RWPE1 (cell line): ENCODE measurements at regions not wholly inside any gene's neighbourhood (a gene's known extent, or its start where the extent isn't known, plus 50 kb on each side); places are given as distances from the start of the nearest gene placed in this dataset.

Source experiments
- CTCF ChIA-PET: fragments of 350-600 bp; sonication (Branson Sonifier 250); formaldehyde crosslinking; extraction: SDS; loops from one replicate; lab custom pipeline; 2021; lab: Yijun Ruan, JAX
- POLR2A ChIA-PET: fragments of 400-600 bp; formaldehyde crosslinking; extraction: SDS; loops from one replicate; lab custom pipeline; 2020; ENCODE audit warnings: antibody characterized with exemption; ENCODE audit not compliant: low non-redundant PET; lab: Yijun Ruan, JAX
- DNase-seq: peaks from one replicate; pipeline ENCODE4 v3.0.0; 2012; ENCODE audit warnings: low spot score
- H3K27ac ChIP-seq: fragments of 450-650 bp; 2 replicates; pipeline ENCODE4 v1.5.1; 2017
- TF ChIP-seq, protein P1 (sequence below): fragments of 450-650 bp; conservative IDR thresholded peaks from 2 replicates; pipeline ENCODE4 v1.5.1; 2017; ENCODE audit warnings: low read depth, mild to moderate bottlenecking

GRCh38 chr2:71827973-71828372, 319.7 kb downstream of the CYP26B1 start:
- H3K27ac ChIP-seq = no peak overlapping the region
- TF ChIP-seq, protein P1, sequence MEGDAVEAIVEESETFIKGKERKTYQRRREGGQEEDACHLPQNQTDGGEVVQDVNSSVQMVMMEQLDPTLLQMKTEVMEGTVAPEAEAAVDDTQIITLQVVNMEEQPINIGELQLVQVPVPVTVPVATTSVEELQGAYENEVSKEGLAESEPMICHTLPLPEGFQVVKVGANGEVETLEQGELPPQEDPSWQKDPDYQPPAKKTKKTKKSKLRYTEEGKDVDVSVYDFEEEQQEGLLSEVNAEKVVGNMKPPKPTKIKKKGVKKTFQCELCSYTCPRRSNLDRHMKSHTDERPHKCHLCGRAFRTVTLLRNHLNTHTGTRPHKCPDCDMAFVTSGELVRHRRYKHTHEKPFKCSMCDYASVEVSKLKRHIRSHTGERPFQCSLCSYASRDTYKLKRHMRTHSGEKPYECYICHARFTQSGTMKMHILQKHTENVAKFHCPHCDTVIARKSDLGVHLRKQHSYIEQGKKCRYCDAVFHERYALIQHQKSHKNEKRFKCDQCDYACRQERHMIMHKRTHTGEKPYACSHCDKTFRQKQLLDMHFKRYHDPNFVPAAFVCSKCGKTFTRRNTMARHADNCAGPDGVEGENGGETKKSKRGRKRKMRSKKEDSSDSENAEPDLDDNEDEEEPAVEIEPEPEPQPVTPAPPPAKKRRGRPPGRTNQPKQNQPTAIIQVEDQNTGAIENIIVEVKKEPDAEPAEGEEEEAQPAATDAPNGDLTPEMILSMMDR = no peak
- CTCF ChIA-PET = interaction anchor here (0.7 kb wide), 1 partner anchor 9 kb away, joined by 3 read pairs; no protein-coding TSS in a partner anchor
- no peak for DNase-seq
- POLR2A ChIA-PET = no interaction called here

GRCh38 chr2:71827524-71827901, 320.1 kb downstream of the CYP26B1 start:
- POLR2A ChIA-PET = no interaction called here
- CTCF ChIA-PET = interaction anchor here (0.7 kb wide), 1 partner anchor 8 kb away, joined by 3 read pairs; no protein-coding TSS in a partner anchor
- no peak overlapping the region for H3K27ac ChIP-seq
- TF ChIP-seq, protein P1 = no peak
- DNase-seq = no peak

GRCh38 chr2:71826826-71827523, 320.7 kb downstream of the CYP26B1 start:
- POLR2A ChIA-PET = no interaction called here
- CTCF ChIA-PET = interaction anchor here (0.6 to 0.7 kb wide), 2 partner anchors 8 to 1036 kb away, joined by 3 read pairs; no protein-coding TSS in a partner anchor
- TF ChIP-seq, protein P1 = no peak
- no peak for DNase-seq
- no peak overlapping the region for H3K27ac ChIP-seq

- ChIA-PET CTCF (interaction anchor here (0.6 to 0.7 kb wide), 2 partner anchors 958 to 1036 kb away, joined by 3 read pairs; no protein-coding TSS in a partner anchor), POLR2A (no interaction called here)
- TF ChIP-seq, protein P1 = no peak
- no peak overlapping the region for H3K27ac ChIP-seq
- no peak for DNase-seq
Observed at GRCh38 chr2:71826299-71826698, 321.4 kb downstream of the CYP26B1 start.

GRCh38 chr2:71824436-71824835, 323.2 kb downstream of the CYP26B1 start:
- POLR2A ChIA-PET = no interaction called here
- no peak overlapping the region for H3K27ac ChIP-seq
- CTCF ChIA-PET = no interaction called here
- DNase-seq = peak; percentile 12
- TF ChIP-seq, protein P1 = no peak

DNA sequence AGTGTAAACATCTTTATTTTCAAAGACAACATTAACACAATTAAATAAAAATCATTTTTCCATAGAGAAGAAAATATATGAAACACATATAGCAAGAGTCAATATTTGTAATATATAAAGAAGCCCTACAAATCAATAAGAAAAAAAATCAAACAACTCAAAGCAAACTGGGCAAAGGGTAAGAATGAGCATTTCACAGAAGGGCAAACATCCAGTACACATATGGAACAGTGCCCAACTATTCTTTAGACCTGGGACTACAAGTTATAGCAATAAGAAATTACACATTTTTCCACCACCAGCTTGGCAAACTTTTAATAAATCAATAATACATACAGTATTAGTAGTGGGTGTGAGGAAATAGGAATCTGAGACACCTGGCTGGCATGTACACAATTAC, 324.1 kb downstream of the CYP26B1 start:
- ChIA-PET POLR2A (no interaction called here), CTCF (no interaction called here)
- no peak overlapping the region for H3K27ac ChIP-seq
- no peak for DNase-seq
- TF ChIP-seq, protein P1 = no peak
